ENCODE measurements at regions not wholly inside any gene's neighbourhood (a gene's known extent, or its start where the extent isn't known, plus 50 kb on each side); places are given as distances from the start of the nearest gene placed in this dataset.

GRCh38 chr2:212610872-212611425, 72.3 kb upstream of the ERBB4 start (continued):
- TF ChIP-seq MEIS2 (IDR thresholded peaks at IDR 0.05; ENCODE audit: partially characterized antibody) = no peak
- TF ChIP-seq ZNF592 (IDR thresholded peaks at IDR 0.05) = no peak
- no peak for TF ChIP-seq CTCF (IDR thresholded peaks at IDR 0.05 in 2 of 3, conservative IDR thresholded peaks at IDR 0.05 in 1 of 3; ENCODE audit: insufficient read depth in 2 of 3, low read depth in 1 of 3, low read length in 3 of 3)
- TF ChIP-seq BRF2 (IDR thresholded peaks at IDR 0.05; ENCODE audit: borderline replicate concordance, insufficient read depth, insufficient read length) = no peak
- no peak for TF ChIP-seq PYGO2 (tag; IDR thresholded peaks at IDR 0.05)
- TF ChIP-seq ZBTB8A (IDR thresholded peaks at IDR 0.05; ENCODE audit: partially characterized antibody) = no peak
- no peak for TF ChIP-seq ELK3 (CRISPR knock-in tag; IDR thresholded peaks at IDR 0.05)
- TF ChIP-seq ERF (CRISPR knock-in tag; IDR thresholded peaks at IDR 0.05) = no peak

Data from K562 (cell line).